Neural cell (in vitro differentiated cells): ENCODE measurements at regions not wholly inside any gene's neighbourhood (a gene's known extent, or its start where the extent isn't known, plus 50 kb on each side); places are given as distances from the start of the nearest gene placed in this dataset.
"Not testable (repeated sequence)": the region's sequence is repeated elsewhere in the genome, so short reads cannot be mapped to it uniquely, and the experiment has no call there.

Source experiments
- H2AFZ ChIP-seq: fragments of 200-600, 300-800 bp; sonication (generic), shearing (Covaris generic); 2 replicates; pipeline ENCODE4 v1.6.0; 2014; ENCODE audit warnings: low read depth, mild to moderate bottlenecking, antibody characterized with exemption, low read length, moderate library complexity
- H3F3A ChIP-seq: fragments of 200-600 bp; shearing (Covaris generic); 2 replicates; pipeline ENCODE4 v1.6.1; 2016; ENCODE audit warnings: mild to moderate bottlenecking, moderate library complexity, mixed read lengths, antibody characterized with exemption, low read length; ENCODE audit not compliant: insufficient read depth, poor library complexity, severe bottlenecking
- H3K27ac ChIP-seq: fragments of 200-600, 300-800 bp; sonication (generic), shearing (Covaris generic); 2 replicates; pipeline ENCODE4 v1.5.1; 2014; ENCODE audit warnings: mild to moderate bottlenecking, low read length, moderate library complexity
- H3K27me3 ChIP-seq: fragments of 300-800, 200-600 bp; sonication (generic), shearing (Covaris generic); 2 replicates; pipeline ENCODE4 v1.6.0; 2014; ENCODE audit warnings: mild to moderate bottlenecking, low read depth, low read length, moderate library complexity; ENCODE audit not compliant: insufficient read depth
- H3K36me3 ChIP-seq: fragments of 300-800, 200-600 bp; sonication (generic), shearing (Covaris generic); 2 replicates; pipeline ENCODE4 v1.5.1; 2014; ENCODE audit warnings: mild to moderate bottlenecking, antibody characterized with exemption, low read length, moderate library complexity; ENCODE audit not compliant: insufficient read depth
- H3K4me2 ChIP-seq: fragments of 300-800, 200-600 bp; sonication (generic), shearing (Covaris generic); 2 replicates; pipeline ENCODE4 v1.6.0; 2014; ENCODE audit warnings: mild to moderate bottlenecking, low read length
- H3K4me3 ChIP-seq: fragments of 300-800, 200-600 bp; sonication (generic), shearing (Covaris generic); 2 replicates; pipeline ENCODE4 v1.5.1; 2014; ENCODE audit warnings: mild to moderate bottlenecking, low read length, moderate library complexity
- H3K79me2 ChIP-seq: fragments of 200-600 bp; shearing (Covaris generic); replicated peaks from 2 replicates; pipeline ENCODE4 v1.6.0; 2014; ENCODE audit warnings: mild to moderate bottlenecking, low read length, moderate library complexity; ENCODE audit not compliant: insufficient read depth
- H3K9ac ChIP-seq: fragments of 300-800, 200-600 bp; sonication (generic), shearing (Covaris generic); 2 replicates; pipeline ENCODE4 v1.6.1; 2016; ENCODE audit warnings: mild to moderate bottlenecking, low read length, mixed read lengths
- H3K9me2 ChIP-seq: fragments of 200-600 bp; shearing (Covaris generic); 2 replicates; pipeline ENCODE4 v1.6.1; 2016; ENCODE audit warnings: mild to moderate bottlenecking, low read length, mixed read lengths; ENCODE audit not compliant: insufficient read depth
- H3K9me3 ChIP-seq: fragments of 200-600, 300-800 bp; sonication (generic), shearing (Covaris generic); 2 replicates; pipeline ENCODE4 v1.6.1; 2016; ENCODE audit warnings: mild to moderate bottlenecking, mixed run types, low read length, moderate library complexity, mixed read lengths
- H4K20me1 ChIP-seq: fragments of 200-600 bp; shearing (Covaris generic); 2 replicates; pipeline ENCODE4 v1.6.1; 2016; ENCODE audit warnings: mild to moderate bottlenecking, mixed run types; ENCODE audit not compliant: insufficient read depth
- CTCF ChIP-seq: fragments of 450-650 bp; IDR thresholded peaks from 2 replicates; pipeline ENCODE4 v1.5.1; 2014; ENCODE audit warnings: antibody characterized with exemption, mild to moderate bottlenecking, moderate library complexity; ENCODE audit not compliant: poor library complexity, severe bottlenecking
- EP300 ChIP-seq: fragments of 450-650 bp; conservative IDR thresholded peaks from 2 replicates; pipeline ENCODE4 v1.6.1; 2014; ENCODE audit warnings: antibody characterized with exemption, mild to moderate bottlenecking, moderate library complexity; ENCODE audit not compliant: poor library complexity, severe bottlenecking
- EZH2 ChIP-seq: fragments of 200-600, 300-800 bp; shearing (Covaris generic), sonication (generic); IDR thresholded peaks from 2 replicates; pipeline ENCODE4 v1.6.1; 2014; ENCODE audit warnings: antibody characterized with exemption, low read length, borderline replicate concordance, mild to moderate bottlenecking; ENCODE audit not compliant: insufficient read depth, poor library complexity, severe bottlenecking
- MXI1 ChIP-seq: fragments of 450-650 bp; conservative IDR thresholded peaks from 2 replicates; pipeline ENCODE4 v1.6.1; 2014; ENCODE audit warnings: antibody characterized with exemption, mild to moderate bottlenecking; ENCODE audit not compliant: poor library complexity, severe bottlenecking
- POLR2AphosphoS5 ChIP-seq: IDR thresholded peaks from 2 replicates; pipeline ENCODE4 v1.6.1; 2012
- RAD21 ChIP-seq: fragments of 450-650 bp; conservative IDR thresholded peaks from 2 replicates; pipeline ENCODE4 v1.6.1; 2014; ENCODE audit warnings: antibody characterized with exemption, mild to moderate bottlenecking, moderate library complexity
- REST ChIP-seq: IDR thresholded peaks from 2 replicates; pipeline ENCODE4 v1.6.1; 2012; ENCODE audit warnings: borderline replicate concordance
- SMC3 ChIP-seq: fragments of 450-650 bp; conservative IDR thresholded peaks from 2 replicates; pipeline ENCODE4 v1.6.1; 2014; ENCODE audit warnings: antibody characterized with exemption, mild to moderate bottlenecking, moderate library complexity; ENCODE audit not compliant: poor library complexity
- TAF1 ChIP-seq: IDR thresholded peaks from 2 replicates; pipeline ENCODE4 v1.6.1; 2012; ENCODE audit warnings: low read depth

- Histone ChIP-seq H3K79me2 (no peaks in the 10 kb centered on the region), H3K4me2 (no peak overlapping the region), H2AFZ (no peak overlapping the region), H4K20me1 (no peaks in the 10 kb centered on the region), H3K27me3 (no peaks in the 10 kb centered on the region), H3K9me3 (no peaks in the 10 kb centered on the region), H3K36me3 (no peaks in the 10 kb centered on the region), H3K4me3 (no peak overlapping the region), H3K27ac (no peak overlapping the region), H3K9me2 (no peaks in the 10 kb centered on the region), H3F3A (no peaks in the 10 kb centered on the region), H3K9ac (no peak overlapping the region)
- TF ChIP-seq RAD21: no peak
- no peak for TF ChIP-seq POLR2AphosphoS5
- TF ChIP-seq EP300: no peak
- no peak for TF ChIP-seq REST
- no peak for TF ChIP-seq MXI1
- TF ChIP-seq CTCF: no peak
- no peak for TF ChIP-seq EZH2
- no peak for TF ChIP-seq TAF1
- TF ChIP-seq SMC3: no peak
Observed at GRCh38 chrX:44669626-44670025, 127.0 kb upstream of the FUNDC1 start.

- no peak for TF ChIP-seq REST
- no peak for TF ChIP-seq RAD21
- no peak for TF ChIP-seq CTCF
- TF ChIP-seq SMC3: no peak
- no peak for TF ChIP-seq TAF1
- TF ChIP-seq EP300: no peak
- no peak for TF ChIP-seq MXI1
- TF ChIP-seq EZH2: no peak
- TF ChIP-seq POLR2AphosphoS5: no peak
- Histone ChIP-seq H3K27me3 (no peaks in the 10 kb centered on the region), H3K4me2 (no peak overlapping the region), H3K9me2 (no peaks in the 10 kb centered on the region), H3K4me3 (no peak overlapping the region), H3K27ac (no peak overlapping the region), H3K9ac (no peak overlapping the region), H3K36me3 (no peaks in the 10 kb centered on the region), H2AFZ (no peak overlapping the region), H3F3A (no peaks in the 10 kb centered on the region), H3K79me2 (no peaks in the 10 kb centered on the region), H3K9me3 (no peaks in the 10 kb centered on the region), H4K20me1 (no peaks in the 10 kb centered on the region)
Observed at GRCh38 chrX:44667771-44668170, 125.1 kb upstream of the FUNDC1 start.

GRCh38 chrX:44657718-44658246, 115.1 kb upstream of the FUNDC1 start:
- H3K9ac ChIP-seq, H3K36me3 ChIP-seq, H3K9me2 ChIP-seq, H3K79me2 ChIP-seq, H4K20me1 ChIP-seq, H3K9me3 ChIP-seq, H3K27me3 ChIP-seq, H3K4me2 ChIP-seq, H3K4me3 ChIP-seq, H2AFZ ChIP-seq, H3K27ac ChIP-seq, H3F3A ChIP-seq: not testable (repeated sequence)
